Loucy (cell line): ENCODE measurements at regions not wholly inside any gene's neighbourhood (a gene's known extent, or its start where the extent isn't known, plus 50 kb on each side); places are given as distances from the start of the nearest gene placed in this dataset.

Source experiments
- H2AFZ ChIP-seq: fragments of 200-600 bp; sonication (generic); 2 replicates; pipeline ENCODE4 v1.6.0; 2016; ENCODE audit warnings: antibody characterized with exemption, mild to moderate bottlenecking, low read length, moderate library complexity
- H3F3A ChIP-seq: fragments of 200-600 bp; 2 replicates; pipeline ENCODE4 v1.6.0; 2016; ENCODE audit warnings: antibody characterized with exemption, low read depth, mild to moderate bottlenecking
- H3K27me3 ChIP-seq: fragments of 200-600 bp; sonication (generic); 2 replicates; pipeline ENCODE4 v1.6.1; 2014; ENCODE audit warnings: low read length, mild to moderate bottlenecking; ENCODE audit not compliant: insufficient read depth, poor library complexity, severe bottlenecking
- H3K36me3 ChIP-seq: fragments of 200-600 bp; sonication (generic); 2 replicates; pipeline ENCODE4 v1.6.1; 2016; ENCODE audit warnings: low read length; ENCODE audit not compliant: insufficient read depth
- H3K4me1 ChIP-seq: fragments of 200-600 bp; sonication (generic); 2 replicates; pipeline ENCODE4 v1.5.1; 2014; ENCODE audit warnings: low read length, mild to moderate bottlenecking; ENCODE audit not compliant: insufficient read depth, poor library complexity, severe bottlenecking
- H3K4me2 ChIP-seq: fragments of 200-600 bp; sonication (generic); 2 replicates; pipeline ENCODE4 v1.6.0; 2014; ENCODE audit warnings: antibody characterized with exemption, low read length, low read depth, mild to moderate bottlenecking; ENCODE audit not compliant: poor library complexity, severe bottlenecking
- H3K4me3 ChIP-seq: fragments of 200-600 bp; sonication (generic); 2 replicates; pipeline ENCODE4 v1.5.1; 2014; ENCODE audit warnings: low read length, mild to moderate bottlenecking, mixed read lengths; ENCODE audit not compliant: poor library complexity, severe bottlenecking
- H3K79me2 ChIP-seq: fragments of 200-600 bp; sonication (generic); 2 replicates; pipeline ENCODE4 v1.6.1; 2014; ENCODE audit warnings: low read length; ENCODE audit not compliant: insufficient read depth
- H3K9ac ChIP-seq: fragments of 200-600 bp; sonication (generic); 2 replicates; pipeline ENCODE4 v1.6.0; 2014; ENCODE audit warnings: mild to moderate bottlenecking, low read depth, low read length, moderate library complexity; ENCODE audit not compliant: poor library complexity, severe bottlenecking
- H3K9me2 ChIP-seq: fragments of 200-600 bp; sonication (generic); replicated peaks from 2 replicates; pipeline ENCODE4 v1.6.1; 2016; ENCODE audit warnings: low read depth, low read length, mixed read lengths
- H3K9me3 ChIP-seq: fragments of 200-600 bp; sonication (generic); 2 replicates; pipeline ENCODE4 v1.6.1; 2014; ENCODE audit warnings: mild to moderate bottlenecking, antibody characterized with exemption, low read length, low read depth; ENCODE audit not compliant: insufficient read depth
- H4K20me1 ChIP-seq: fragments of 200-600 bp; sonication (generic); 2 replicates; pipeline ENCODE4 v1.6.0; 2014; ENCODE audit warnings: antibody characterized with exemption, low read length, mild to moderate bottlenecking; ENCODE audit not compliant: insufficient read depth, poor library complexity, severe bottlenecking
- CTCF ChIP-seq: fragments of 200-600 bp; sonication (generic); conservative IDR thresholded peaks from 2 replicates; pipeline ENCODE4 v1.5.1; 2014; ENCODE audit warnings: mild to moderate bottlenecking, antibody characterized with exemption, low read length
- EZH2phosphoT487 ChIP-seq: fragments of 200-600 bp; IDR thresholded peaks from 2 replicates; pipeline ENCODE4 v1.6.1; 2018; ENCODE audit warnings: antibody characterized with exemption, mild to moderate bottlenecking, moderate library complexity, borderline replicate concordance

GRCh38 chr18:65359479-65359878 lies 391.3 kb upstream of the CDH7 start:
- H3K9ac ChIP-seq: no peak overlapping the region
- no peak overlapping the region for H3K4me2 ChIP-seq
- no peaks in the 10 kb centered on the region for H3K4me1 ChIP-seq
- no peak overlapping the region for H3K4me3 ChIP-seq
- no peak overlapping the region for H2AFZ ChIP-seq
- TF ChIP-seq EZH2phosphoT487 (no peak), CTCF (no peak)
- no peaks in the 10 kb centered on the region for H3K9me3 ChIP-seq
- H3K27me3 ChIP-seq: no peaks in the 10 kb centered on the region
- no peaks in the 10 kb centered on the region for H3F3A ChIP-seq
- no peaks in the 10 kb centered on the region for H4K20me1 ChIP-seq
- no peaks in the 10 kb centered on the region for H3K9me2 ChIP-seq
- H3K36me3 ChIP-seq: no peaks in the 10 kb centered on the region
- H3K79me2 ChIP-seq: no peaks in the 10 kb centered on the region

GRCh38 chr18:65358306-65358705 lies 392.5 kb upstream of the CDH7 start:
- TF ChIP-seq EZH2phosphoT487 (no peak), CTCF (no peak)
- Histone ChIP-seq H3K79me2 (no peaks in the 10 kb centered on the region), H3F3A (no peaks in the 10 kb centered on the region), H3K27me3 (no peaks in the 10 kb centered on the region), H3K9me2 (no peaks in the 10 kb centered on the region), H4K20me1 (no peaks in the 10 kb centered on the region), H2AFZ (no peak overlapping the region), H3K4me3 (no peak overlapping the region), H3K9ac (no peak overlapping the region), H3K36me3 (no peaks in the 10 kb centered on the region), H3K4me2 (no peak overlapping the region), H3K9me3 (no peaks in the 10 kb centered on the region), H3K4me1 (no peaks in the 10 kb centered on the region)

- H2AFZ ChIP-seq: no peak overlapping the region
- H3K9me2 ChIP-seq: no peaks in the 10 kb centered on the region
- H3K9me3 ChIP-seq: no peaks in the 10 kb centered on the region
- TF ChIP-seq CTCF: no peak
- no peak for TF ChIP-seq EZH2phosphoT487
- H3K4me2 ChIP-seq: no peak overlapping the region
- no peaks in the 10 kb centered on the region for H3K79me2 ChIP-seq
- no peaks in the 10 kb centered on the region for H3K36me3 ChIP-seq
- H3K27me3 ChIP-seq: no peaks in the 10 kb centered on the region
- H3K9ac ChIP-seq: no peak overlapping the region
- H3K4me3 ChIP-seq: no peak overlapping the region
- H3K4me1 ChIP-seq: no peaks in the 10 kb centered on the region
- no peaks in the 10 kb centered on the region for H3F3A ChIP-seq
- no peaks in the 10 kb centered on the region for H4K20me1 ChIP-seq
Measured at GRCh38 chr18:65352186-65352585, 398.6 kb upstream of the CDH7 start.
